ENCODE measurements at regions not wholly inside any gene's neighbourhood (a gene's known extent, or its start where the extent isn't known, plus 50 kb on each side); places are given as distances from the start of the nearest gene placed in this dataset.

DNA sequence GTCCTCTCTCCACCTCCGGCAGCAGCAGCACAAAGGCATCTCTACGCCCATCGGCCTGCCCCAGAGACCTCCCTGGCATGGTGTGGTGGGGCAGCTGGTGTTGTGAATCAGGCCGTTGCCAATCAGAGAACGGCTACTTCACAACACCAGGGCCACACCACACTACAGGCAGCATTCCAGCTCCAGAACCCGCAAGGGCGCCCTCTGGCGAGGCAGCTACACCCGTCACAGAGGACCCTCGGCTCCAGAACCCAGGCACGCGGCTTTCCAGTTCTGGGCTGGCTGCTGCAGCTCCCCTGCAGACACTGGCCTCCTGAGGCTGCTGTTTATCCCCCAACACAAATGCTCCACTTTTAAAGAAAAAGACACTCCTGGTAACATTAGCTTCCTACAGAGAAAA, 127.5 kb upstream of the TOPAZ1 start:
- H4K91ac ChIP-seq (ENCODE audit: insufficient read depth, low read depth, low read length): no peak overlapping the region
- no peak overlapping the region for H3K9ac ChIP-seq (ENCODE audit: low read depth, low read length)
- no peak overlapping the region for H3K4me3 ChIP-seq (ENCODE audit: insufficient read depth, low read depth, low read length)
- H2BK120ac ChIP-seq (ENCODE audit: low read depth, low read length): no peak overlapping the region
- no peak overlapping the region for H2BK15ac ChIP-seq (ENCODE audit: low read depth, low read length)
- no peak overlapping the region for H3K27ac ChIP-seq (ENCODE audit: insufficient read depth, low read length)
- H3K4me2 ChIP-seq (ENCODE audit: low read depth, low read length): no peak overlapping the region
- DNase-seq: peak; percentile 3
- no peaks in the 10 kb centered on the region for H4K20me1 ChIP-seq (ENCODE audit: insufficient read depth, low read length)
- H3K18ac ChIP-seq (ENCODE audit: low read depth, low read length): no peak overlapping the region
- H3K56ac ChIP-seq (ENCODE audit: extremely low read depth, insufficient read depth, low read length): no peak overlapping the region
- H3K9me3 ChIP-seq (ENCODE audit: control insufficient read depth, insufficient read depth, low read length): no peaks in the 10 kb centered on the region
- BruUV-seq (replicated peaks): no TSS peak
- H3K14ac ChIP-seq (replicated peaks; ENCODE audit: low read depth, low read length): no peak overlapping the region
- H4K8ac ChIP-seq (ENCODE audit: low read depth in 2 of 2, low read length in 2 of 2): no peak overlapping the region
- no peak overlapping the region for H3K23ac ChIP-seq (ENCODE audit: low read depth, low read length)
- H2AK9ac ChIP-seq (replicated peaks; ENCODE audit: low read depth, low read length, poor library complexity): no peak overlapping the region
- H3K27me3 ChIP-seq (ENCODE audit: control insufficient read depth, insufficient read depth, low read length): peaks cover 9% of the 10 kb centered on the region
- POLR2A ChIA-PET (ENCODE audit: unreplicated experiment): no interaction called here
- no peaks in the 10 kb centered on the region for H3K79me1 ChIP-seq (ENCODE audit: low read depth in 1 of 2, low read length in 2 of 2)
- H2BK20ac ChIP-seq (ENCODE audit: low read depth, low read length): no peak overlapping the region
- H4K5ac ChIP-seq (ENCODE audit: low read depth, low read length): no peak overlapping the region
- in situ Hi-C loops (cut with MboI; ENCODE audit: low sequenced_read_pairs): no loop called here
- no peaks in the 10 kb centered on the region for H3K4me1 ChIP-seq (ENCODE audit: control insufficient read depth, insufficient read depth, low read length)
- H3K36me3 ChIP-seq (ENCODE audit: control insufficient read depth, insufficient read depth, low read length): no peaks in the 10 kb centered on the region
- CTCF ChIA-PET: interaction anchor here (0.7 to 1.0 kb wide), 2 partner anchors 19 to 145 kb away, joined by 3 read pairs; no protein-coding TSS in a partner anchor
- no peak overlapping the region for H2BK5ac ChIP-seq (ENCODE audit: low read depth, low read length, poor library complexity, severe bottlenecking)
- 15% methylated on average over 2 of the region's 12 CpGs; no CpG with 5 or more reads in 1 of the 2 experiments for WGBS, 2 experiments (ENCODE audit: extremely low coverage in 2 of 2, insufficient read length in 1 of 2)
- peak overlapping the region; percentile 26 for H2AFZ ChIP-seq (replicated peaks; ENCODE audit: low read length, poor library complexity)
- peak; percentile 49; the same call in 1 of the 2 replicates for ATAC-seq (ENCODE audit: low read depth)
- H3K4ac ChIP-seq (ENCODE audit: low read depth, low read length): no peak overlapping the region
- TF ChIP-seq CEBPB (IDR thresholded peaks at IDR 0.05; ENCODE audit: low read depth, low read length) (no peak), SMC3 (IDR thresholded peaks at IDR 0.05; ENCODE audit: low read depth, low read length) (peak; percentile 49), MAZ (IDR thresholded peaks at IDR 0.05; ENCODE audit: borderline replicate concordance, low read depth, low read length) (no peak), RAD21 (IDR thresholded peaks at IDR 0.05; ENCODE audit: low read length) (peak; percentile 47)
- TF ChIP-seq, protein P1, sequence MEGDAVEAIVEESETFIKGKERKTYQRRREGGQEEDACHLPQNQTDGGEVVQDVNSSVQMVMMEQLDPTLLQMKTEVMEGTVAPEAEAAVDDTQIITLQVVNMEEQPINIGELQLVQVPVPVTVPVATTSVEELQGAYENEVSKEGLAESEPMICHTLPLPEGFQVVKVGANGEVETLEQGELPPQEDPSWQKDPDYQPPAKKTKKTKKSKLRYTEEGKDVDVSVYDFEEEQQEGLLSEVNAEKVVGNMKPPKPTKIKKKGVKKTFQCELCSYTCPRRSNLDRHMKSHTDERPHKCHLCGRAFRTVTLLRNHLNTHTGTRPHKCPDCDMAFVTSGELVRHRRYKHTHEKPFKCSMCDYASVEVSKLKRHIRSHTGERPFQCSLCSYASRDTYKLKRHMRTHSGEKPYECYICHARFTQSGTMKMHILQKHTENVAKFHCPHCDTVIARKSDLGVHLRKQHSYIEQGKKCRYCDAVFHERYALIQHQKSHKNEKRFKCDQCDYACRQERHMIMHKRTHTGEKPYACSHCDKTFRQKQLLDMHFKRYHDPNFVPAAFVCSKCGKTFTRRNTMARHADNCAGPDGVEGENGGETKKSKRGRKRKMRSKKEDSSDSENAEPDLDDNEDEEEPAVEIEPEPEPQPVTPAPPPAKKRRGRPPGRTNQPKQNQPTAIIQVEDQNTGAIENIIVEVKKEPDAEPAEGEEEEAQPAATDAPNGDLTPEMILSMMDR (conservative IDR thresholded peaks at IDR 0.05; ENCODE audit: low read depth, low read length): peak; percentile 42
- H2AK5ac ChIP-seq (ENCODE audit: low read depth, low read length): no peak overlapping the region
- intact Hi-C loops (cut with micrococcal nuclease): loop anchor here (10.0 kb wide), 1 partner anchor 259 kb away; no protein-coding TSS in a partner anchor
- no peaks in the 10 kb centered on the region for H3K9me1 ChIP-seq (ENCODE audit: insufficient read depth, low read length)
- dilution Hi-C loops (cut with HindIII; ENCODE audit: low sequenced_read_pairs, unreplicated experiment): no loop called here

All from IMR-90 (cell line).